ENCODE measurements at regions not wholly inside any gene's neighbourhood (a gene's known extent, or its start where the extent isn't known, plus 50 kb on each side); places are given as distances from the start of the nearest gene placed in this dataset.

DNA sequence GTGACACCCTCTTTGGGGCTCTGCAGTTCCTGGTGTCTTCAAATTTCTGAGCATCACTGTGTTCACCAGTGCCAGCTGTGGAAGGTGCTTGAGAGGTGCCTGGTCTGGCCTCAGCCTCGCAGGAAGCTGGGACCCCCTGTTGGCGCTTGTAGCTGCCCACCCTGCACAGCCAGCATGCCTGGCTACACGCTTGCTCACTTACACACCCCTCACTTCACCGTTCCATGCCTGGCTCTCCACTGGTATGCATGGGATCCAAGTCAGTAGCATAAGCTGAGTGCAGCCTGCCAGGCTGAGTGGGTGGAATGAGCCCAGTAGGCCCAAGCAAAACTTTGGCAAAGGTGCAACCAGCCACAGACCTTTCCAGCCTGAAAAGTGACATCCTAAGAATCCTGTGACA lies 801.4 kb upstream of the PTPRD start:
- TF ChIP-seq, protein P1, sequence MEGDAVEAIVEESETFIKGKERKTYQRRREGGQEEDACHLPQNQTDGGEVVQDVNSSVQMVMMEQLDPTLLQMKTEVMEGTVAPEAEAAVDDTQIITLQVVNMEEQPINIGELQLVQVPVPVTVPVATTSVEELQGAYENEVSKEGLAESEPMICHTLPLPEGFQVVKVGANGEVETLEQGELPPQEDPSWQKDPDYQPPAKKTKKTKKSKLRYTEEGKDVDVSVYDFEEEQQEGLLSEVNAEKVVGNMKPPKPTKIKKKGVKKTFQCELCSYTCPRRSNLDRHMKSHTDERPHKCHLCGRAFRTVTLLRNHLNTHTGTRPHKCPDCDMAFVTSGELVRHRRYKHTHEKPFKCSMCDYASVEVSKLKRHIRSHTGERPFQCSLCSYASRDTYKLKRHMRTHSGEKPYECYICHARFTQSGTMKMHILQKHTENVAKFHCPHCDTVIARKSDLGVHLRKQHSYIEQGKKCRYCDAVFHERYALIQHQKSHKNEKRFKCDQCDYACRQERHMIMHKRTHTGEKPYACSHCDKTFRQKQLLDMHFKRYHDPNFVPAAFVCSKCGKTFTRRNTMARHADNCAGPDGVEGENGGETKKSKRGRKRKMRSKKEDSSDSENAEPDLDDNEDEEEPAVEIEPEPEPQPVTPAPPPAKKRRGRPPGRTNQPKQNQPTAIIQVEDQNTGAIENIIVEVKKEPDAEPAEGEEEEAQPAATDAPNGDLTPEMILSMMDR (IDR thresholded peaks at IDR 0.05; ENCODE audit: insufficient read depth, low read depth, low read length): no peak
- ChIA-PET CTCF (no interaction called here), POLR2A (no interaction called here)
- Histone ChIP-seq H3K27me3 (ENCODE audit: control insufficient read depth, insufficient read depth, low read length) (no peaks in the 10 kb centered on the region), H3K36me3 (ENCODE audit: control insufficient read depth, insufficient read depth, low read length) (no peaks in the 10 kb centered on the region), H3K4me3 (ENCODE audit: low read depth, low read length) (no peak overlapping the region)
- DNase-seq (ENCODE audit: low read depth): no peak

DNA sequence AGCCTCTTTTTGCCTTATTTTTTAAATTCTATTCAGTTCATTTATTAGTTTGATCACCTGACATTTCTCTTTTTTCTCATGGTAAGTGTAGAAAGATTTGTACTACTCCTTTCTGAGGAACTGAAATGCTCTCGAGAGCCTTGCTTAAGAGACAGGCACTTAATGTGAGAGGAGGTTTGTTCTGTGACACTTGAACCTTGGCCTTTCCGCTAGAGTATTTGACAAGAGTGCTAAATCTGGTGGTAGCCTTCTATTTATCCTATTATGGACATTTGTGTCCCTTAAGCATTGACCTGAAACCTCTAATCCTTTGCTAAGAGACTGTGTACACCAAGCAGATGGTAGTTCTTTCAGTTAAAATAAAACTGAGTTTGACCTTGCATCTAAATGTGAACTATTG lies 805.0 kb upstream of the PTPRD start:
- TF ChIP-seq, protein P1 (IDR thresholded peaks at IDR 0.05; ENCODE audit: insufficient read depth, low read depth, low read length): no peak
- no peaks in the 10 kb centered on the region for H3K27me3 ChIP-seq (ENCODE audit: control insufficient read depth, insufficient read depth, low read length)
- ChIA-PET CTCF (no interaction called here), POLR2A (no interaction called here)
- DNase-seq (ENCODE audit: low read depth): no peak
- no peak overlapping the region for H3K4me3 ChIP-seq (ENCODE audit: low read depth, low read length)
- no peaks in the 10 kb centered on the region for H3K36me3 ChIP-seq (ENCODE audit: control insufficient read depth, insufficient read depth, low read length)

GRCh38 chr9:11431490-11431889 lies 818.7 kb upstream of the PTPRD start:
- no peaks in the 10 kb centered on the region for H3K36me3 ChIP-seq (ENCODE audit: control insufficient read depth, insufficient read depth, low read length)
- no peak overlapping the region for H3K4me3 ChIP-seq (ENCODE audit: low read depth, low read length)
- no peak for DNase-seq (ENCODE audit: low read depth)
- ChIA-PET CTCF (no interaction called here), POLR2A (no interaction called here)
- TF ChIP-seq, protein P1 (IDR thresholded peaks at IDR 0.05; ENCODE audit: insufficient read depth, low read depth, low read length): no peak
- H3K27me3 ChIP-seq (ENCODE audit: control insufficient read depth, insufficient read depth, low read length): no peaks in the 10 kb centered on the region

DNA sequence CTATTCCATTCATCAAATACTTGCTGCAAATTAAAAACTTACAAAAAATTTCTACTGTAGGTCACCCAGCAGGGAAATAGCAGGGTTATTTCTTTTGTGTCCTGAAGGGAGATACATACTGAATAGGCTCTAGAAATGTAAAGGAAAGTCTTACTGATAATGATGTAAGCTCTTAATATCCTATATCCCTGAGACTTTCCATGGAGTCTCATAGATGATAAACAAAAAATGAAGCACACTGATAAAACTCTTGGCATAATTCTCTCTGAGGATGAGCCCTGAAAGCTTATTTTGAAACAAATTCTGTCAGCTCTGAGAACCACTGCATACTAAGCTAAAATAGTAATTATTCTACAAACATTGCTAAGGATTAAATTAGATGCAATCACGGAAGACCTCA lies 819.6 kb upstream of the PTPRD start:
- Histone ChIP-seq H3K27me3 (ENCODE audit: control insufficient read depth, insufficient read depth, low read length) (no peaks in the 10 kb centered on the region), H3K36me3 (ENCODE audit: control insufficient read depth, insufficient read depth, low read length) (no peaks in the 10 kb centered on the region), H3K4me3 (ENCODE audit: low read depth, low read length) (no peak overlapping the region)
- CTCF ChIA-PET: no interaction called here
- TF ChIP-seq, protein P1 (IDR thresholded peaks at IDR 0.05; ENCODE audit: insufficient read depth, low read depth, low read length): no peak
- POLR2A ChIA-PET: no interaction called here
- DNase-seq (ENCODE audit: low read depth): no peak

DNA sequence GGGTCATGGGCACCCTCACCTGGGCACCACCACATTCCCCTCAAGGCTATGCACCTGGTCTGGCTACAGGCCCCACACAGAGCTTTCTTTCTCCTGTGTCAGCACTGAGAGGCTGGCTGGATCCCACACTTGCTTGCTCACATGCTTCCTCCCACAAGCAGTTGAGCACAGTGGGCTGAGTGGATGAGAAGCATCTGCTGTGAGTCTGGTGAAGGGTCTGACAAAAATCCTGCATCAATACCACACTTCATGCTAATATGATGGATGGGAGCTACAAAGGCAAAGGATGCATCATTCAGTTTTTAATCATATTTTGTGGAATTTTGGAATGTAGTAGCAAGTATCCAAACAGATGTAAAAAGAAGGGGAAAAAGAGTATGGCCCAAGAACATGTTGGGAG lies 830.8 kb upstream of the PTPRD start:
- Histone ChIP-seq H3K4me3 (ENCODE audit: low read depth, low read length) (no peak overlapping the region), H3K27me3 (ENCODE audit: control insufficient read depth, insufficient read depth, low read length) (no peaks in the 10 kb centered on the region), H3K36me3 (ENCODE audit: control insufficient read depth, insufficient read depth, low read length) (no peaks in the 10 kb centered on the region)
- ChIA-PET POLR2A (no interaction called here), CTCF (no interaction called here)
- DNase-seq (ENCODE audit: low read depth): no peak
- TF ChIP-seq, protein P1 (IDR thresholded peaks at IDR 0.05; ENCODE audit: insufficient read depth, low read depth, low read length): no peak
